ENCODE measurements at regions not wholly inside any gene's neighbourhood (a gene's known extent, or its start where the extent isn't known, plus 50 kb on each side); places are given as distances from the start of the nearest gene placed in this dataset.

GRCh38 chr15:47437491-47437890 is 279.8 kb upstream of the SEMA6D start:
- H3K27ac ChIP-seq (ENCODE audit: low read depth, low read length), result no peak overlapping the region
- no peaks in the 10 kb centered on the region for H3K4me1 ChIP-seq (ENCODE audit: control insufficient read depth in 1 of 2, insufficient read depth in 2 of 2, low read length in 2 of 2)
- peaks cover 10 to 22% of the 10 kb centered on the region in 2 experiments; a peak in 2 of 4 replicates for H3K9me3 ChIP-seq (ENCODE audit: control insufficient read depth in 1 of 2, insufficient read depth in 1 of 2, low read depth in 1 of 2, low read length in 2 of 2)
- no peaks in the 10 kb centered on the region for H3K27me3 ChIP-seq (ENCODE audit: insufficient read depth, low read length)
- no peak overlapping the region for H3K4me2 ChIP-seq (ENCODE audit: low read length)
- H3K4me3 ChIP-seq (replicated peaks in 1 of 2; ENCODE audit: low read depth in 1 of 2, low read length in 2 of 2), result no peak overlapping the region
- H4K20me1 ChIP-seq (ENCODE audit: insufficient read depth), result no peaks in the 10 kb centered on the region
- intact Hi-C loops (cut with micrococcal nuclease), result no loop called here
- ChIA-PET POLR2A (no interaction called here), CTCF (no interaction called here), RAD21 (ENCODE audit: low non-redundant PET in 1 of 2, low total read pairs in 2 of 2, uncharacterized antibody in 2 of 2, unreplicated experiment in 2 of 2) (no interaction called here)
- no peaks in the 10 kb centered on the region for H3K36me3 ChIP-seq (ENCODE audit: control insufficient read depth in 1 of 2, insufficient read depth in 2 of 2, low read length in 2 of 2)
- no peak overlapping the region for H2AFZ ChIP-seq (ENCODE audit: low read depth, low read length, poor library complexity, severe bottlenecking)
- BruUV-seq (replicated peaks), result no TSS peak
- no peak for ATAC-seq
- TF ChIP-seq EGR1 (IDR thresholded peaks at IDR 0.05; ENCODE audit: low read depth), result no peak
- TF ChIP-seq FOSL1 (IDR thresholded peaks at IDR 0.05; ENCODE audit: low read depth), result no peak
- TF ChIP-seq CTCF (IDR thresholded peaks at IDR 0.05 in 2 of 3, conservative IDR thresholded peaks at IDR 0.05 in 1 of 3; ENCODE audit: borderline replicate concordance in 1 of 3, insufficient read depth in 1 of 3, low read depth in 2 of 3, low read length in 2 of 3), result no peak
- no peak for TF ChIP-seq SP1 (IDR thresholded peaks at IDR 0.05; ENCODE audit: low read depth)
- no peak for TF ChIP-seq EZH2 (IDR thresholded peaks at IDR 0.05)
- TF ChIP-seq ATF3 (IDR thresholded peaks at IDR 0.05), result no peak
- TF ChIP-seq YY1 (IDR thresholded peaks at IDR 0.05; ENCODE audit: extremely low read depth, insufficient replicate concordance, low read depth, low read length), result no peak
- no peak for TF ChIP-seq RAD21 (IDR thresholded peaks at IDR 0.05; ENCODE audit: low read depth)
- no peak for TF ChIP-seq TCF7L2 (IDR thresholded peaks at IDR 0.05; ENCODE audit: borderline replicate concordance, extremely low read depth, insufficient read depth, insufficient read length)
- TF ChIP-seq SIN3A (IDR thresholded peaks at IDR 0.05; ENCODE audit: low read depth), result no peak
- TF ChIP-seq MAX (IDR thresholded peaks at IDR 0.05), result no peak
- no peak for TF ChIP-seq REST (IDR thresholded peaks at IDR 0.05; ENCODE audit: low read depth)
- TF ChIP-seq POLR2AphosphoS5 (IDR thresholded peaks at IDR 0.05; ENCODE audit: low read depth, low read length), result no peak
- no peak for TF ChIP-seq POLR2A (IDR thresholded peaks at IDR 0.05; ENCODE audit: borderline replicate concordance, extremely low read depth, insufficient read depth, insufficient read length)
- TF ChIP-seq SRF (IDR thresholded peaks at IDR 0.05; ENCODE audit: low read depth), result no peak
- no peak for TF ChIP-seq CBX3 (IDR thresholded peaks at IDR 0.05; ENCODE audit: low read depth)
- no peak for TF ChIP-seq EZH2phosphoT487 (IDR thresholded peaks at IDR 0.05; ENCODE audit: borderline replicate concordance)
- TF ChIP-seq ZBTB33 (IDR thresholded peaks at IDR 0.05; ENCODE audit: extremely low read depth, insufficient replicate concordance, low read length), result no peak
- no peak for TF ChIP-seq ZFX (IDR thresholded peaks at IDR 0.05)
- TF ChIP-seq ZNF274 (IDR thresholded peaks at IDR 0.05; ENCODE audit: low read depth, low read length), result no peak
- no peaks in the 10 kb centered on the region for H3K79me2 ChIP-seq (ENCODE audit: insufficient read depth, low read length)
- DNase-seq (ENCODE audit: low read depth, low spot score), result no peak
- no peaks in the 10 kb centered on the region for H3K9me2 ChIP-seq (ENCODE audit: insufficient read depth)
- no peak overlapping the region for H3K9ac ChIP-seq (ENCODE audit: low read length)

All from HCT116 (cell line).